Liver (tissue), 8 donors: ENCODE measurements at regions not wholly inside any gene's neighbourhood (a gene's known extent, or its start where the extent isn't known, plus 50 kb on each side); places are given as distances from the start of the nearest gene placed in this dataset.

Experiments used
- DNase-seq: peaks from one replicate; pipeline ENCODE4 v3.0.0-alpha.2; 2017; ENCODE audit warnings: low spot score
- H3K27ac ChIP-seq, 2 donors: one replicate each; pipeline ENCODE4 v1.7.0; 2013; ENCODE audit warnings: inconsistent platforms in 2 of 2, low read length in 2 of 2, control low read depth in 1 of 2, low read depth in 1 of 2, mild to moderate bottlenecking in 1 of 2
- H3K27me3 ChIP-seq, 4 donors: one replicate each; pipeline versions ENCODE4 v1.6.1 to v1.7.0; 2013; ENCODE audit warnings: low read length in 3 of 4, inconsistent platforms in 1 of 4, mild to moderate bottlenecking in 1 of 4, moderate library complexity in 1 of 4; ENCODE audit not compliant: control insufficient read depth in 4 of 4, insufficient read depth in 4 of 4
- H3K36me3 ChIP-seq, 4 donors: one replicate each; pipeline versions ENCODE4 v1.6.1 to v1.7.0; 2013; ENCODE audit warnings: low read length in 3 of 4, mild to moderate bottlenecking in 3 of 4, low read depth in 1 of 4, moderate library complexity in 1 of 4; ENCODE audit not compliant: control insufficient read depth in 4 of 4, insufficient read depth in 3 of 4
- H3K4me1 ChIP-seq, 4 donors: one replicate each; pipeline versions ENCODE4 v1.6.1 to v1.7.0; 2013; ENCODE audit warnings: low read length in 3 of 4, mild to moderate bottlenecking in 3 of 4, moderate library complexity in 1 of 4; ENCODE audit not compliant: control insufficient read depth in 4 of 4, insufficient read depth in 4 of 4
- H3K4me3 ChIP-seq, 3 donors: one replicate each; pipeline versions ENCODE4 v1.6.1 to v1.7.0; 2013; ENCODE audit warnings: low read length in 3 of 3, control low read depth in 1 of 3, low read depth in 1 of 3, mild to moderate bottlenecking in 1 of 3
- H3K9ac ChIP-seq, 2 donors: one replicate each; pipeline ENCODE4 v1.7.0; 2013; ENCODE audit warnings: low read length in 2 of 2, mild to moderate bottlenecking in 2 of 2, moderate library complexity in 2 of 2, control low read depth in 1 of 2, low read depth in 1 of 2
- H3K9me3 ChIP-seq, 4 donors: one replicate each; pipeline versions ENCODE4 v1.6.1 to v1.7.0; 2013; ENCODE audit warnings: low read length in 3 of 4; ENCODE audit not compliant: control insufficient read depth in 4 of 4
- ATF3 ChIP-seq: IDR thresholded peaks from 2 replicates; pipeline ENCODE4 v1.6.1; 2016; ENCODE audit warnings: antibody characterized with exemption
- CTCF ChIP-seq: fragments of 150-350 bp; IDR thresholded peaks from 2 replicates; pipeline ENCODE4 v1.5.1; 2017; ENCODE audit warnings: improper control_type of control experiment, low read depth, low read length; ENCODE audit not compliant: missing input control
- EGR1 ChIP-seq, 2 donors: IDR thresholded peaks; 2 replicates each; pipeline ENCODE4 v1.6.1; 2016 to 2018; ENCODE audit warnings: antibody characterized with exemption in 2 of 2, low read depth in 2 of 2
- FOXA1 ChIP-seq: IDR thresholded peaks from 2 replicates; pipeline ENCODE4 v1.6.1; 2016; ENCODE audit warnings: antibody characterized with exemption
- GABPA ChIP-seq, 2 donors: IDR thresholded peaks in 1 of 2; conservative IDR thresholded peaks in 1 of 2; 2 replicates each; pipeline ENCODE4 v1.6.1; 2016; ENCODE audit warnings: antibody characterized with exemption in 2 of 2, mild to moderate bottlenecking in 1 of 2, moderate library complexity in 1 of 2
- HNF4A ChIP-seq, 2 donors: conservative IDR thresholded peaks; 2 replicates each; pipeline ENCODE4 v1.6.1; 2016; ENCODE audit warnings: antibody characterized with exemption in 2 of 2, mild to moderate bottlenecking in 2 of 2
- HNF4G ChIP-seq: IDR thresholded peaks from 2 replicates; pipeline ENCODE4 v1.6.1; 2016; ENCODE audit warnings: antibody characterized with exemption
- JUND ChIP-seq, 2 donors: IDR thresholded peaks; 2 replicates each; pipeline ENCODE4 v1.6.1; 2016; ENCODE audit warnings: antibody characterized with exemption in 2 of 2
- NR2F2 ChIP-seq: IDR thresholded peaks from 2 replicates; pipeline ENCODE4 v1.6.1; 2016; ENCODE audit warnings: antibody characterized with exemption
- RAD21 ChIP-seq, 2 donors: IDR thresholded peaks; 2 replicates each; pipeline ENCODE4 v1.6.1; 2016; ENCODE audit warnings: antibody characterized with exemption in 2 of 2, mild to moderate bottlenecking in 2 of 2
- REST ChIP-seq: IDR thresholded peaks from 2 replicates; pipeline ENCODE4 v1.6.1; 2016; ENCODE audit warnings: antibody characterized with exemption, mild to moderate bottlenecking
- RXRA ChIP-seq, 2 donors: IDR thresholded peaks; 2 replicates each; pipeline ENCODE4 v1.6.1; 2017 to 2018; ENCODE audit warnings: antibody characterized with exemption in 2 of 2, mild to moderate bottlenecking in 1 of 2
- YY1 ChIP-seq: IDR thresholded peaks from 2 replicates; pipeline ENCODE4 v1.6.1; 2016; ENCODE audit warnings: antibody characterized with exemption, mild to moderate bottlenecking
- WGBS: extraction: QIAGEN DNeasy Blood & Tissue Kit; methylation state at CpG from one replicate; pipeline ENCODE4 v1.1.7; 2013; 5-methylcytosine and 5-hydroxymethylcytosine counted together
- donor health status: healthy.
- donor health status: healthy.
- donor health status: healthy.
- donor health status: healthy.
- donor health status: healthy.

DNA sequence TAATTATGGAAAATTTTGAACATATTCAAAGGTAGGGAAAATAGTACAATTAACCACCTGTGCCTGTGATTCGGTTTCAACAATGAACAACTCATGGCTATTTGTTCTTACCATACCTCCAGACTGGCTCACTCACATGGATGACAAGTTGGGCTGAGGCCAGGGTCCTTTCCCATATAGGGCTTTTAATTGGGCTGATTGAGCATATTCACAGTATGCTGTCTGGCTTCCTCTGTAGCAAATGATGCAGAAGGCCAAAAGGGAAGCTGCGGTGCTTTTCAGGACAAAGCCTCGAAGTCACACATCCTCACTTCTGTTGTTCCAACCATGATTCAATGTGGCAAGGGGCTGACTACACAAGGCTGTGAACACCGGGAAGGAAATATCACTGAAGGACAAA is 297.5 kb upstream of the SLC16A7 start:
- DNase-seq = no peak
- 77% methylated on average over 4 of the region's 4 CpGs for WGBS
- no peaks in the 10 kb centered on the region for H3K4me1 ChIP-seq
- no peaks in the 10 kb centered on the region for H3K27me3 ChIP-seq
- no peaks in the 10 kb centered on the region for H3K36me3 ChIP-seq
- H3K4me3 ChIP-seq = no peak overlapping the region
- TF ChIP-seq NR2F2 (no peak), RXRA (IDR thresholded peaks at IDR 0.05) (no peak), RAD21 (IDR thresholded peaks at IDR 0.05) (no peak), CTCF (no peak)
- H3K9me3 ChIP-seq = no peaks in the 10 kb centered on the region
- no peak overlapping the region for H3K9ac ChIP-seq
- no peak overlapping the region for H3K27ac ChIP-seq

DNA sequence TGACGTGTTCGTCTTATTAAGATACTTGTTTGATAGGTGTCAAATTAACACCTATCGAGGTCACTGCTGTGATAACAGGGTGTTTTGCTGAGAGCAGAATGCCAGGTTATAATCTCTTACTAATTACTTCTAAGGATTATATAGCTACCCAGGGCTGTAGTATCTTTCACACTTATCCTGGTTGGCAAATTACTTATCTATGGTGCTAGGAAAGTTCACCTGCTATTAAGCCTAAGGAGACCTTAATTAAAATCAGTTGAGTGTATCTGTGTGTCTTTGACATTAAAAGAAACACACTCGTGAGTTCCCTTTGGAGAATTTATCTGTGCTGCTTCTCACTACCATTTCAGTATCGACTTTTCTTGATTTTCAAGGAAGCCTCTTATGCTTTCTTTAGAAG is 301.6 kb upstream of the SLC16A7 start:
- Histone ChIP-seq H3K27me3 (no peaks in the 10 kb centered on the region), H3K27ac (no peak overlapping the region), H3K4me1 (no peaks in the 10 kb centered on the region), H3K9me3 (no peaks in the 10 kb centered on the region), H3K9ac (no peak overlapping the region), H3K4me3 (no peak overlapping the region), H3K36me3 (no peaks in the 10 kb centered on the region)
- 53% methylated on average over 5 of the region's 5 CpGs for WGBS
- TF ChIP-seq GABPA (IDR thresholded peaks at IDR 0.05 in 1 of 2, conservative IDR thresholded peaks at IDR 0.05 in 1 of 2) (no peak), RXRA (IDR thresholded peaks at IDR 0.05) (no peak), CTCF (no peak), HNF4G (no peak), REST (no peak), EGR1 (IDR thresholded peaks at IDR 0.05; ENCODE audit: low read depth in 2 of 2) (no peak), JUND (IDR thresholded peaks at IDR 0.05) (no peak), FOXA1 (no peak), NR2F2 (no peak), ATF3 (no peak), HNF4A (conservative IDR thresholded peaks at IDR 0.05) (no peak), YY1 (no peak), RAD21 (IDR thresholded peaks at IDR 0.05) (no peak)
- no peak for DNase-seq
